Parathyroid adenoma (tissue), 2 donors: ENCODE measurements at regions not wholly inside any gene's neighbourhood (a gene's known extent, or its start where the extent isn't known, plus 50 kb on each side); places are given as distances from the start of the nearest gene placed in this dataset.

Source experiments
- H2AFZ ChIP-seq: fragments of 300-600 bp; sonication (generic); one replicate; pipeline ENCODE4 v1.7.0; 2017; ENCODE audit warnings: antibody characterized with exemption, mild to moderate bottlenecking
- H3K27ac ChIP-seq: fragments of 300-600 bp; sonication (generic); one replicate; pipeline ENCODE4 v1.7.0; 2017
- H3K27me3 ChIP-seq: fragments of 300-600 bp; sonication (generic); one replicate; pipeline ENCODE4 v1.7.0; 2017; ENCODE audit warnings: low read length; ENCODE audit not compliant: control insufficient read depth, insufficient read depth
- H3K36me3 ChIP-seq: fragments of 300-600 bp; sonication (generic); one replicate; pipeline ENCODE4 v1.7.0; 2017; ENCODE audit warnings: low read length; ENCODE audit not compliant: control insufficient read depth, insufficient read depth
- H3K4me1 ChIP-seq: fragments of 300-600 bp; sonication (generic); one replicate; pipeline ENCODE4 v1.7.0; 2017; ENCODE audit warnings: control low read depth
- H3K4me2 ChIP-seq: fragments of 300-600 bp; sonication (generic); one replicate; pipeline ENCODE4 v1.7.0; 2017; ENCODE audit warnings: low read length
- H3K4me3 ChIP-seq: fragments of 300-600 bp; sonication (generic); one replicate; pipeline ENCODE4 v1.7.0; 2017; ENCODE audit warnings: low read depth, low read length
- H3K79me2 ChIP-seq: fragments of 300-600 bp; sonication (generic); one replicate; pipeline ENCODE4 v1.7.0; 2017; ENCODE audit warnings: control low read depth
- H3K9ac ChIP-seq: fragments of 300-600 bp; sonication (generic); one replicate; pipeline ENCODE4 v1.7.0; 2017; ENCODE audit warnings: mild to moderate bottlenecking
- H3K9me3 ChIP-seq: fragments of 300-600 bp; sonication (generic); one replicate; pipeline ENCODE4 v1.7.0; 2017; ENCODE audit warnings: low read length; ENCODE audit not compliant: control insufficient read depth
- CTCF ChIP-seq: fragments of 300-600 bp; sonication (generic); IDR thresholded peaks from one replicate; pipeline ENCODE4 v1.7.0; 2017; ENCODE audit warnings: antibody characterized with exemption, mild to moderate bottlenecking
- donor health status: primary hyperparathyroidism.

- Histone ChIP-seq H3K4me1 (no peaks in the 10 kb centered on the region), H3K9ac (no peak overlapping the region), H3K4me3 (no peak overlapping the region), H3K36me3 (no peaks in the 10 kb centered on the region), H3K9me3 (no peaks in the 10 kb centered on the region), H3K79me2 (no peaks in the 10 kb centered on the region), H3K27me3 (no peaks in the 10 kb centered on the region), H2AFZ (no peak overlapping the region), H3K27ac (no peak overlapping the region), H3K4me2 (no peak overlapping the region)
- TF ChIP-seq CTCF = no peak
These were observed 173.0 kb downstream of the OLFM1 start for GRCh38 chr9:135260221-135261180.

DNA sequence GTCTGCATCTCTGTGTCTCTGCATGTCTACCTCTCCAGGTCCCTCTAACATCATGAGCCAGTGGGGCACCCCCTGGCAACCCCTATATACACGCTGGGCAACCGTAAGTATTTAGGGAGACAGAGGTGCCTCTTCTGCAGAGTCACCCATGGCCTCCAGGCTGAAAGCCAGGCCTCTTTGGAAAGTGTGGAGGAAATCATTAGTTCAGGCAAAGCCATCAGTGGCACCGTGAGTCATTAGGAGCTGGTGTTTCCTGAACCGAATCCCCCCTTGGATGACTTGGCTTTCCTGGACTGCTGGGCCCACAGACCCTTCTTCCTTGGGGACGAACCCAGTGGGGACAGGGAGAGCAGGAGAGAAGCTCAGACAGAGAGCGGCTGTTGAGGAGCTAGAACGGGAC is 174.8 kb downstream of the OLFM1 start:
- Histone ChIP-seq H3K4me1 (no peaks in the 10 kb centered on the region), H2AFZ (no peak overlapping the region), H3K4me3 (no peak overlapping the region), H3K9me3 (no peaks in the 10 kb centered on the region), H3K9ac (no peak overlapping the region), H3K27me3 (no peaks in the 10 kb centered on the region), H3K4me2 (no peak overlapping the region), H3K36me3 (no peaks in the 10 kb centered on the region), H3K27ac (no peak overlapping the region), H3K79me2 (no peaks in the 10 kb centered on the region)
- no peak for TF ChIP-seq CTCF

DNA sequence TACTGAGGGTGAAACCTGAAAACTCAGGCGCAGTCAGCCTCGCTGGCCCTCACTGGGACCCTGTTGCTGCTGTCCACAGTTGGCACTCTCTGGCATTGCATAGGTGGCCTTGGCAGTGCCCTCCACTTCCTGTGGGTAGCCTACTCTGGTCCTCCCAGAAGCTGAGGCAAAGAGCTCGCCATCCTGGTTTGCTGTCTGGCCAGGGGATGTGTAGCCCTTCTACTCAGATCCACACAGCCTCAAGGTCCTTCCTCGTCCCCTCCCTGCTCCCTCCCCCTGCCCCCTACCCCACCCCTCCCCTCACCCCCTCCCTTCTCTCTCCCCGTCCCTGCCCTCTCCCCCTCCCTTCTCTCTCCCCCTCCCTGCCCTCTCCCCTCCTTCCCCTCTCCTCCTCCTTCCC is 176.0 kb downstream of the OLFM1 start:
- no peak overlapping the region for H3K4me3 ChIP-seq
- no peak overlapping the region for H2AFZ ChIP-seq
- H3K27ac ChIP-seq = no peak overlapping the region
- H3K4me1 ChIP-seq = no peaks in the 10 kb centered on the region
- no peak overlapping the region for H3K9ac ChIP-seq
- H3K36me3 ChIP-seq = no peaks in the 10 kb centered on the region
- H3K79me2 ChIP-seq = no peaks in the 10 kb centered on the region
- H3K27me3 ChIP-seq = no peaks in the 10 kb centered on the region
- no peak overlapping the region for H3K4me2 ChIP-seq
- H3K9me3 ChIP-seq = no peaks in the 10 kb centered on the region
- TF ChIP-seq CTCF = no peak

- no peaks in the 10 kb centered on the region for H3K36me3 ChIP-seq
- no peaks in the 10 kb centered on the region for H3K4me1 ChIP-seq
- H3K79me2 ChIP-seq = no peaks in the 10 kb centered on the region
- H3K4me3 ChIP-seq = no peak overlapping the region
- no peak overlapping the region for H3K4me2 ChIP-seq
- H3K27ac ChIP-seq = no peak overlapping the region
- no peak for TF ChIP-seq CTCF
- no peaks in the 10 kb centered on the region for H3K9me3 ChIP-seq
- no peak overlapping the region for H2AFZ ChIP-seq
- no peaks in the 10 kb centered on the region for H3K27me3 ChIP-seq
- no peak overlapping the region for H3K9ac ChIP-seq
These were observed 178.5 kb downstream of the OLFM1 start for GRCh38 chr9:135265931-135266330.
